ENCODE measurements at regions not wholly inside any gene's neighbourhood (a gene's known extent, or its start where the extent isn't known, plus 50 kb on each side); places are given as distances from the start of the nearest gene placed in this dataset.
A peak's percentile ranks its signal among the peaks of the same experiment; 100 is the strongest.

DNA sequence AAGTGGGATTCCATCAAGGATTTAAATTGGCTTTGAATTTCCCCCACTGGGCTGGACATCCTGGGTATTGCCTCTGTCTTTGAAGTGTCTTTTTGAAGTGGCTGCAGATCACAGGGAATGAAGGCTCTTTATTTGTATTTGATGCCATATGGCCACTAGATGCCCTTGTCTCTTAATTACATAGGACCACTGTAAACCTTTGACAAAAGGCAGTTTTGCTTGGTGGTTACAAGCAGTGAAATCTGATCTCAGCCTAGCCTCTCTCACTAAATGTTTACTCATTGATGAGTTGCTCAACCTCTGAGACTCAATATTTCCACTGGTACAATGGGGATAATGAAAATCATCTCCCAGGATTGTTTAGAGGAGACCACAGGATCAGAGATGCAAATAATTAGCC, 102.2 kb downstream of the INSIG2 start:
- H3K4me3 Mint-ChIP-seq (ENCODE audit: unreplicated experiment), result no peak overlapping the region
- H3K27me3 Mint-ChIP-seq (ENCODE audit: unreplicated experiment), result peaks cover 8% of the 10 kb centered on the region
- TF ChIP-seq, protein P1, sequence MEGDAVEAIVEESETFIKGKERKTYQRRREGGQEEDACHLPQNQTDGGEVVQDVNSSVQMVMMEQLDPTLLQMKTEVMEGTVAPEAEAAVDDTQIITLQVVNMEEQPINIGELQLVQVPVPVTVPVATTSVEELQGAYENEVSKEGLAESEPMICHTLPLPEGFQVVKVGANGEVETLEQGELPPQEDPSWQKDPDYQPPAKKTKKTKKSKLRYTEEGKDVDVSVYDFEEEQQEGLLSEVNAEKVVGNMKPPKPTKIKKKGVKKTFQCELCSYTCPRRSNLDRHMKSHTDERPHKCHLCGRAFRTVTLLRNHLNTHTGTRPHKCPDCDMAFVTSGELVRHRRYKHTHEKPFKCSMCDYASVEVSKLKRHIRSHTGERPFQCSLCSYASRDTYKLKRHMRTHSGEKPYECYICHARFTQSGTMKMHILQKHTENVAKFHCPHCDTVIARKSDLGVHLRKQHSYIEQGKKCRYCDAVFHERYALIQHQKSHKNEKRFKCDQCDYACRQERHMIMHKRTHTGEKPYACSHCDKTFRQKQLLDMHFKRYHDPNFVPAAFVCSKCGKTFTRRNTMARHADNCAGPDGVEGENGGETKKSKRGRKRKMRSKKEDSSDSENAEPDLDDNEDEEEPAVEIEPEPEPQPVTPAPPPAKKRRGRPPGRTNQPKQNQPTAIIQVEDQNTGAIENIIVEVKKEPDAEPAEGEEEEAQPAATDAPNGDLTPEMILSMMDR (IDR thresholded peaks at IDR 0.05; ENCODE audit: partially characterized antibody, unreplicated experiment), result no peak
- peaks cover 11% of the 10 kb centered on the region for H3K9me3 Mint-ChIP-seq (ENCODE audit: unreplicated experiment)
- H3K4me1 Mint-ChIP-seq (ENCODE audit: low read depth, unreplicated experiment), result peaks cover 7% of the 10 kb centered on the region
- no peak overlapping the region for H3K27ac Mint-ChIP-seq (ENCODE audit: unreplicated experiment)
- H3K36me3 Mint-ChIP-seq (ENCODE audit: unreplicated experiment), result no peaks in the 10 kb centered on the region
- no peak for DNase-seq

DNA sequence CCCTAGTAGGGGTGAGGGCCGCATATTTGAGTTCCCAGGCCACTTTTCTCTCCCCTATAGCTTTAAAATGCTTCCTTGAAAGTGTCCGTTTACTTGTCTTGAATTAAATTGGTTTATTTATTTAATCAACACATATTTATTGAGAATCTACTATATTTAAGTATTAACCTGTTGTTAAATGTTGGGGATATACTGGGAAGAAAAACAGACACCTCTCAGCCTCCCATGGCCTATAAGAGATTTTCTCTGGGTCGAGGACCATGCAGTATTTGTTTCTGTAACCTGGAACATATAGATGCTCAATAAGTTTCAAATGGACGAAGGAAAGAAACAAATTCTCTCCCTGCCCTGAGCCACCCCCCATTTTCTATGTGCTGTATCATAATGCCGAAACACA, 98.6 kb downstream of the INSIG2 start:
- no peak for DNase-seq
- Mint-ChIP-seq H3K9me3 (ENCODE audit: unreplicated experiment) (peaks cover 19% of the 10 kb centered on the region), H3K27ac (ENCODE audit: unreplicated experiment) (peak overlapping the region; percentile 98), H3K4me1 (ENCODE audit: low read depth, unreplicated experiment) (peaks cover 26% of the 10 kb centered on the region), H3K4me3 (ENCODE audit: unreplicated experiment) (peak overlapping the region; percentile 98), H3K27me3 (ENCODE audit: unreplicated experiment) (peaks cover 8% of the 10 kb centered on the region), H3K36me3 (ENCODE audit: unreplicated experiment) (no peaks in the 10 kb centered on the region)
- TF ChIP-seq, protein P1 (IDR thresholded peaks at IDR 0.05; ENCODE audit: partially characterized antibody, unreplicated experiment), result no peak

DNA sequence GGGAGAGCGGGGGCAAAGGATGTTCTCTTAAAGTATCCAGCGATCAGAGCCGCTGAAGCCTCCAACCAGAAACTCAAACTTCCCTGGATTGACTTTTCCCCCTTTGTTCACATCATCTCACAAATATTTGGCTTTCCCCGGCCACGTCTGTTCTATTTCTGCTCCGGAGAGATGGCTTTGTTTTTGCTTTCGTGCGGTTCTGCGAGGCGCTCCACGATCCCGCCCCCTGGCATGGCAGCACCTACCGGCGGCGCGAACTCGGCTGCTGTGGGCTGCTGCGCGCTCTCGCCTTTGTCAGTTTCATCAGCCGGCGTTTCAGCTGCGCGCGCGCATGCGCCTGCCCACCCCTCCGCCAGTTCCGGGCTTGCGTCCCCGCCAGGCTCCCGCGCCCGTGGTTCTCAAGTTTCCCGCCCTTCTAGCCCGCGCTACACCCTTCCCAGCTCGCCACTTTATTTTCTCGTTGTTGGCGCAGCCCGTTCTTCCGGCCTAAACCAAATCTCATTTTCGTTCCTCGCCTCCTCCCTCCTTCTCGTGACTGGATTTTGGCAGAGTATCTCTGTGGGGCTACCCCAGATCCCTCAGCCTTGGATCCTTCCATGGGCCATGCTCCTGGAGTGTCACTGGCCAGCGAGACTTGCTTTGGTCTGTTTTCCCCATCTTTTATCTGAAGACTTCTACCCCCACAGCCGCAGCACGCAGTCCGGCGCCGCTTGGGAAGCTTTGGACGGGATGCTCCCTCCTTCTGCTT, 98.0 kb downstream of the INSIG2 start:
- Mint-ChIP-seq H3K4me1 (ENCODE audit: low read depth, unreplicated experiment) (peaks cover 26% of the 10 kb centered on the region), H3K4me3 (ENCODE audit: unreplicated experiment) (peak overlapping the region; percentile 98), H3K27ac (ENCODE audit: unreplicated experiment) (peak overlapping the region; percentile 98), H3K36me3 (ENCODE audit: unreplicated experiment) (no peaks in the 10 kb centered on the region), H3K27me3 (ENCODE audit: unreplicated experiment) (peaks cover 8% of the 10 kb centered on the region), H3K9me3 (ENCODE audit: unreplicated experiment) (peaks cover 18% of the 10 kb centered on the region)
- DNase-seq, result peak; percentile 90
- TF ChIP-seq, protein P1 (IDR thresholded peaks at IDR 0.05; ENCODE audit: partially characterized antibody, unreplicated experiment), result no peak

DNA sequence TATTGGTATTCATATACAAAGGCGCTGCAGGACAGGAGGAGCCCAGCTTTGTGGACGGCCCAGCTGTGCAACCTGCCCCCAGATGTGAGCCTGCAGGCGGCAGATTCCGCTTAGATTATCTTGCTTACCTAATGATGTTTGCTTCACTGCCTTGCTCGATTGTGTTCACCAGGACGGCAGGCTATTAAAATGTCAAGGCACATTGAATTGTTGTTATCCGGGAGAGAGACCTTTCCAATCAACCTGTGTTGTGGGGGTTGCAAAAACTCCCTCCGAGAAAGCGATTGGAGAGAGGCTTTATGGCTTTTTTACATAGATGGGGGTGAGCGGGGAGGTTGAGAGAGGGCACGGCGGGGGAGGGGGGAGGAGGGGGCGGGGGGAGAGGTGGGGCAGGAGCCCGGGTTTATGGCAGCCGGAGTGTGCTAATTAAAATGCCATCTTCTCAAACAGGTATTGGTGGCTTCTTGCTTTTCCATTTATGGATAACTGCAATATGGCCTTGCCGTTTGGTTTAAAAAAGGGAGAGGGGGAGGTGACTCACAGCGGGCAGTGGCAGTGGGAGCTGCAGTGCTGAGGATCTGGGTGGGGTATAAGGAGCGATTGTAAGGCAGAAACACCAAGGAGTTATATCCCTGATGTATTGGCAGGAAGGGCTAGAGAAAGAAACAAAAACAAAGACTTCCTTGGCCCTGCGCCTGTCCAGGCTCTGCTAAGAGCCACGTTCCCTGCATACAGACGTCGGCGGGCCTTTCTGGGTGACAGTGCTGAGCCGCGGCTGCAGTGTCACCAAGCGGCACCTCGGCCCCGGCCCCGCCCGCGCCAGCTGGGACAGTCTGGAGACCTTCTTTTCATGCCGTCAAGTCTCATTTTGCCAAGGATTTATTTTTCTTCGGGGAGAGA, 97.2 kb downstream of the INSIG2 start:
- TF ChIP-seq, protein P1 (IDR thresholded peaks at IDR 0.05; ENCODE audit: partially characterized antibody, unreplicated experiment), result no peak
- H3K27me3 Mint-ChIP-seq (ENCODE audit: unreplicated experiment), result peaks cover 8% of the 10 kb centered on the region
- peak overlapping the region; percentile 98 for H3K4me3 Mint-ChIP-seq (ENCODE audit: unreplicated experiment)
- H3K4me1 Mint-ChIP-seq (ENCODE audit: low read depth, unreplicated experiment), result peaks cover 26% of the 10 kb centered on the region
- peaks cover 18% of the 10 kb centered on the region for H3K9me3 Mint-ChIP-seq (ENCODE audit: unreplicated experiment)
- H3K27ac Mint-ChIP-seq (ENCODE audit: unreplicated experiment), result peak overlapping the region; percentile 98
- DNase-seq, result peak; percentile 70
- H3K36me3 Mint-ChIP-seq (ENCODE audit: unreplicated experiment), result no peaks in the 10 kb centered on the region
